H1 (cell line): ENCODE measurements at regions not wholly inside any gene's neighbourhood (a gene's known extent, or its start where the extent isn't known, plus 50 kb on each side); places are given as distances from the start of the nearest gene placed in this dataset.

Source experiments
- CTCF ChIA-PET: fragments of 300-600 bp; sonication (Branson Sonifier 250); formaldehyde crosslinking; loops from one replicate; lab custom pipeline; 2021; ENCODE audit not compliant: partially characterized antibody; lab: Charles Lee
- POLR2A ChIA-PET: fragments of 300-600 bp; sonication (Branson Sonifier 250); formaldehyde crosslinking; loops from one replicate; lab custom pipeline; 2021; ENCODE audit warnings: inconsistent platforms; ENCODE audit not compliant: partially characterized antibody; lab: Charles Lee
- DNase-seq, 2 experiments: peaks; one replicate each; pipeline versions ENCODE4 v3.0.0 to v3.0.0-alpha.2; 2010 to 2022; ENCODE audit warnings: low spot score in 2 of 2, low read depth in 1 of 2, mixed read lengths in 1 of 2
- FAIRE-seq: peaks from 2 replicates; lab custom pipeline; 2011; peaks lifted over from hg19 to GRCh38; lab: Jason Lieb, UNC
- H2AFZ ChIP-seq: 2 replicates; pipeline ENCODE4 v1.8.1; 2012; ENCODE audit warnings: low read length, inconsistent platforms
- H2AK5ac ChIP-seq: 2 replicates; pipeline ENCODE4 v1.6.1; 2013; ENCODE audit warnings: low read depth, low read length
- H2BK120ac ChIP-seq: replicated peaks from 2 replicates; pipeline ENCODE3; 2013; ENCODE audit warnings: low read depth, low read length, inconsistent platforms
- H2BK12ac ChIP-seq: 2 replicates; pipeline ENCODE4 v1.6.1; 2013; ENCODE audit warnings: low read depth, low read length
- H2BK15ac ChIP-seq: 2 replicates; pipeline ENCODE4 v1.6.1; 2013; ENCODE audit warnings: low read length
- H2BK20ac ChIP-seq: 2 replicates; pipeline ENCODE4 v1.6.1; 2013; ENCODE audit warnings: low read length
- H2BK5ac ChIP-seq: 2 replicates; pipeline ENCODE4 v1.6.1; 2013; ENCODE audit warnings: low read depth, low read length
- H3K14ac ChIP-seq: 2 replicates; pipeline ENCODE4 v1.6.1; 2013; ENCODE audit warnings: inconsistent platforms; ENCODE audit not compliant: insufficient read length
- H3K18ac ChIP-seq: 2 replicates; pipeline ENCODE4 v1.6.1; 2013; ENCODE audit warnings: low read length; ENCODE audit errors: extremely low read depth
- H3K23ac ChIP-seq: 2 replicates; pipeline ENCODE4 v1.6.1; 2013; ENCODE audit warnings: inconsistent platforms; ENCODE audit not compliant: insufficient read length
- H3K23me2 ChIP-seq: 2 replicates; pipeline ENCODE4 v1.6.1; 2013; ENCODE audit warnings: low read depth, low read length
- H3K27ac ChIP-seq: 2 replicates; pipeline ENCODE4 v1.6.1; 2011; ENCODE audit warnings: low read depth, low read length, inconsistent platforms
- H3K27me3 ChIP-seq, 4 experiments: replicated peaks in 1 of 4; 1 replicate in 1 of 4; 2 replicates in 3 of 4; pipeline versions ENCODE4 v1.6.1 to v1.8.1; 2011 to 2013; ENCODE audit warnings: low read length in 3 of 4, mild to moderate bottlenecking in 3 of 4, inconsistent platforms in 2 of 4, mixed read lengths in 2 of 4, moderate library complexity in 1 of 4; ENCODE audit not compliant: control insufficient read depth in 3 of 4, insufficient read depth in 3 of 4; ENCODE audit errors: extremely low read depth in 1 of 4
- H3K36me3 ChIP-seq, 4 experiments: 2 replicates each; pipeline versions ENCODE4 v1.6.1 to v1.8.1; 2011 to 2013; ENCODE audit warnings: mild to moderate bottlenecking in 4 of 4, low read length in 3 of 4, moderate library complexity in 2 of 4, control low read depth in 1 of 4, inconsistent platforms in 1 of 4; ENCODE audit not compliant: insufficient read depth in 4 of 4, control insufficient read depth in 2 of 4
- H3K4ac ChIP-seq: replicated peaks from 2 replicates; pipeline ENCODE3; 2013; ENCODE audit warnings: low read length, low read depth, mixed read lengths, inconsistent platforms; ENCODE audit not compliant: insufficient read length
- H3K4me1 ChIP-seq, 4 experiments: replicated peaks in 1 of 4; 1 replicate in 1 of 4; 2 replicates in 3 of 4; pipeline versions ENCODE4 v1.6.1 to v1.8.1; 2011 to 2013; ENCODE audit warnings: low read length in 3 of 4, inconsistent platforms in 2 of 4, mixed read lengths in 1 of 4; ENCODE audit not compliant: insufficient read depth in 4 of 4, control insufficient read depth in 3 of 4
- H3K4me2 ChIP-seq, 2 experiments: 2 replicates each; pipeline versions ENCODE4 v1.6.1 to v1.8.1; 2011 to 2013; ENCODE audit warnings: low read depth in 2 of 2, low read length in 2 of 2, control low read depth in 1 of 2, inconsistent platforms in 1 of 2, mild to moderate bottlenecking in 1 of 2; ENCODE audit not compliant: insufficient read depth in 1 of 2
- H3K4me3 ChIP-seq, 4 experiments: fragments of 200-600, 300-600 bp in 1 of 4; sonication (generic), shearing (Covaris generic), sonication (Bioruptor Twin) in 1 of 4; 2 replicates each; pipeline versions ENCODE4 v1.5.1 to v1.8.1; 2011 to 2016; ENCODE audit warnings: low read length in 4 of 4, low read depth in 3 of 4, control low read depth in 2 of 4, inconsistent platforms in 2 of 4, mild to moderate bottlenecking in 2 of 4, mixed read lengths in 1 of 4, moderate library complexity in 1 of 4; ENCODE audit not compliant: insufficient read depth in 2 of 4; ENCODE audit errors: extremely low read depth in 1 of 4
- H3K56ac ChIP-seq: replicated peaks from 2 replicates; pipeline ENCODE3; 2013; ENCODE audit warnings: low read depth, mild to moderate bottlenecking, mixed read lengths, low read length, inconsistent platforms; ENCODE audit not compliant: insufficient read length
- H3K79me1 ChIP-seq: 2 replicates; pipeline ENCODE4 v1.6.1; 2013; ENCODE audit warnings: low read depth, low read length, control low read depth
- H3K79me2 ChIP-seq, 2 experiments: 2 replicates each; pipeline versions ENCODE4 v1.6.1 to v1.8.1; 2012 to 2013; ENCODE audit warnings: low read length in 2 of 2, mild to moderate bottlenecking in 2 of 2, inconsistent platforms in 1 of 2; ENCODE audit not compliant: insufficient read depth in 2 of 2, control insufficient read depth in 1 of 2
- H3K9ac ChIP-seq, 4 experiments: replicated peaks in 1 of 4; 1 replicate in 1 of 4; 2 replicates in 3 of 4; pipeline versions ENCODE4 v1.6.1 to v1.8.1; 2011 to 2013; ENCODE audit warnings: low read depth in 3 of 4, low read length in 3 of 4, control low read depth in 2 of 4, mild to moderate bottlenecking in 2 of 4, moderate library complexity in 2 of 4, inconsistent platforms in 1 of 4; ENCODE audit errors: extremely low read depth in 1 of 4
- H3K9me3 ChIP-seq, 2 experiments: 2 replicates each; pipeline versions ENCODE4 v1.6.1 to v1.8.1; 2012 to 2013; ENCODE audit warnings: mild to moderate bottlenecking in 2 of 2, moderate library complexity in 2 of 2, control low read depth in 1 of 2, inconsistent platforms in 1 of 2, low read depth in 1 of 2, low read length in 1 of 2, mixed read lengths in 1 of 2; ENCODE audit not compliant: insufficient read depth in 2 of 2
- H4K20me1 ChIP-seq, 2 experiments: replicated peaks in 1 of 2; 2 replicates each; pipeline versions ENCODE3 to v1.8.1; 2011 to 2013; ENCODE audit warnings: inconsistent platforms in 2 of 2, low read length in 2 of 2, mild to moderate bottlenecking in 1 of 2; ENCODE audit not compliant: insufficient read depth in 2 of 2, control insufficient read depth in 1 of 2
- H4K5ac ChIP-seq: 2 replicates; pipeline ENCODE4 v1.6.1; 2013; ENCODE audit warnings: low read length, low read depth, mixed read lengths, inconsistent platforms; ENCODE audit not compliant: insufficient read length
- H4K8ac ChIP-seq: 2 replicates; pipeline ENCODE4 v1.8.0; 2013; ENCODE audit warnings: mild to moderate bottlenecking, moderate library complexity, low read length, inconsistent platforms; ENCODE audit not compliant: insufficient read depth; ENCODE audit errors: extremely low read depth
- H4K91ac ChIP-seq: replicated peaks from 2 replicates; pipeline ENCODE3; 2013; ENCODE audit warnings: low read length, mixed read lengths, inconsistent platforms; ENCODE audit not compliant: insufficient read length
- EZH2 ChIP-seq: fragments of 200-600 bp; sonication (generic); IDR thresholded peaks from 2 replicates; pipeline ENCODE4 v1.7.1; 2012; ENCODE audit warnings: low read depth, mild to moderate bottlenecking, moderate library complexity, low read length, inconsistent platforms; ENCODE audit not compliant: severe bottlenecking
- TAF7 ChIP-seq: optimal IDR thresholded peaks from 2 replicates; pipeline ENCODE3; 2011; ENCODE audit warnings: low read depth, mild to moderate bottlenecking, inconsistent platforms, low read length, moderate library complexity, borderline replicate concordance
- WGBS, 2 experiments: shearing (Covaris generic) in 1 of 2; methylation state at CpG; one replicate each; pipeline versions ENCODE4 v1.1.6 to v1.1.7; 2013 to 2015; ENCODE audit warnings: low lambda C conversion rate in 2 of 2, mixed read lengths in 2 of 2, inconsistent platforms in 1 of 2, low coverage in 1 of 2, missing lambda C conversion rate in 1 of 2; ENCODE audit not compliant: insufficient replicate concordance in 2 of 2, insufficient coverage in 1 of 2, insufficient read length in 1 of 2; ENCODE audit errors: extremely low coverage in 1 of 2, missing lambda C conversion rate in 1 of 2; 5-methylcytosine and 5-hydroxymethylcytosine counted together

DNA sequence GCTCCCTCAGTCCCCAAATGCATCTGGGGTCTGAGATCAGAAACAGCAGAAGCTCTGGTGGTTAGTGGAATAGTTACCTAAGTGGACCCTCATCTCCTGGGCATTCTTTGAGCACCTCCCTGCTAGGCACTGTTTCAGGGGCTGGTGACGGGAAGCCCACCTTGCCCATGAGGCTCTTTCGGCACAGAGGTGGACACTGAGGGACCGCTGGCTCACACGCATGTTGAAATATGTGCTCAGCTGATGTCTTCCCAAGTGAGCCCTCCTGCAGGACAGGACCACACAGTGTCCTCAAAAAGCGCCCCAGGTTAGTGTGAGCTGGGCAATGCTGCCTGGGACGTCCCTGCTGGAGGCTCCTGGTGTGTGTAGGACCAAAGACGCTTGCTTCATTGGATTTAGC is 1379.9 kb downstream of the TBC1D22A start:
- Histone ChIP-seq H3K27me3 (peaks cover 0 to 8% (median 4%) of the 10 kb centered on the region in 4 experiments; a peak in 3 of 7 replicates), H2BK12ac (no peak overlapping the region), H3K23me2 (no peaks in the 10 kb centered on the region), H3K23ac (no peak overlapping the region), H3K79me2 (no peaks in the 10 kb centered on the region), H3K9ac (no peak overlapping the region), H4K8ac (no peak overlapping the region), H3K4me3 (no peak overlapping the region), H2BK120ac (no peak overlapping the region), H2AFZ (no peak overlapping the region), H2BK15ac (no peak overlapping the region), H4K5ac (no peak overlapping the region), H2BK20ac (no peak overlapping the region), H3K36me3 (no peaks in the 10 kb centered on the region), H4K91ac (no peak overlapping the region), H3K14ac (no peak overlapping the region), H3K9me3 (no peaks in the 10 kb centered on the region), H3K4ac (no peak overlapping the region), H3K4me2 (no peak overlapping the region), H3K18ac (no peak overlapping the region), H2BK5ac (no peak overlapping the region), H3K4me1 (peaks cover 2 to 12% (median 8%) of the 10 kb centered on the region in 4 experiments; a peak in 4 of 7 replicates), H3K56ac (no peak overlapping the region), H3K27ac (no peak overlapping the region), H2AK5ac (0 out of 2 replicates have a peak overlapping the region, but pooled peaks have one; percentile 24), H3K79me1 (no peaks in the 10 kb centered on the region), H4K20me1 (no peaks in the 10 kb centered on the region)
- CTCF ChIA-PET: no interaction called here
- POLR2A ChIA-PET: interaction anchor here (1.3 kb wide), 1 partner anchor 9 kb away, joined by 3 read pairs; no protein-coding TSS in a partner anchor
- TF ChIP-seq TAF7 (no peak), EZH2 (no peak)
- no peak for FAIRE-seq
- 93% methylated on average over 7 of the region's 7 CpGs; no CpG with 5 or more reads in 1 of the 2 experiments for WGBS, 2 experiments
- no peak for DNase-seq
